SK-N-SH treated with all-trans-retinoic acid at 6 μM for 48 hours (cell line): ENCODE measurements at regions not wholly inside any gene's neighbourhood (a gene's known extent, or its start where the extent isn't known, plus 50 kb on each side); places are given as distances from the start of the nearest gene placed in this dataset.

Experiments
- ARNTL ChIP-seq: fragments of 450-650 bp; formaldehyde crosslinking; IDR thresholded peaks from 2 replicates; pipeline ENCODE4 v1.5.0; 2020; ENCODE audit warnings: low read depth, mild to moderate bottlenecking, moderate library complexity, borderline replicate concordance
- SNAI2 ChIP-seq: fragments of 250-450 bp; sonication (Bioruptor Pico); IDR thresholded peaks from 2 replicates; pipeline ENCODE4 v1.5.0; 2020; ENCODE audit warnings: mild to moderate bottlenecking, moderate library complexity
- ZC3H10 ChIP-seq: fragments of 250-450 bp; sonication (Bioruptor Pico); IDR thresholded peaks from 2 replicates; pipeline ENCODE4 v1.5.1; 2021; ENCODE audit warnings: mild to moderate bottlenecking, moderate library complexity
- ZFP3 ChIP-seq: fragments of 250-450 bp; sonication (Bioruptor Pico); IDR thresholded peaks from 2 replicates; pipeline ENCODE4 v1.5.0; 2020; ENCODE audit warnings: mild to moderate bottlenecking, moderate library complexity

DNA sequence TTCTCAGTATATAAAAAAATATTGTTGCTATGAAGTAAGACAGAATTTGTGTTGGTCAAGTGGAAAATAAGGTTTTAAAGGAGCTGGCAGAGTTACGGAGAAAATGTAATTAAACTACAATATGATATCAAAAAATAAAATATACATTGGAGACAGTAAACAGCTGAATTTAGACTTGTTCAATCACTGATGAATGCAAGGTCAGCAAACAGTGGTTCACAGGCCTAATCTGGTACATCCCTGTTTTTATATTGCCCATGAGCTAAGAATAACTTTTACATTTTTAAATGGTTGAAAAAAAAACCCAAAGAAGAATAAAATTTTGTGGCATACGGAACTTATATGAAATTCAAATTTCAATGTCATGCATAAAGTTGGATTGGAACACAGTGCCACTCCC lies 131.0 kb upstream of the TRIB2 start:
- TF ChIP-seq ZC3H10 (CRISPR knock-in tag) (no peak), ARNTL (no peak), SNAI2 (no peak), ZFP3 (no peak)
